Lower leg skin (tissue), 4 donors: ENCODE measurements at regions not wholly inside any gene's neighbourhood (a gene's known extent, or its start where the extent isn't known, plus 50 kb on each side); places are given as distances from the start of the nearest gene placed in this dataset.
"Not testable (repeated sequence)": the region's sequence is repeated elsewhere in the genome, so short reads cannot be mapped to it uniquely, and the experiment has no call there.

Source experiments
- DNase-seq, 2 donors: peaks; one replicate each; pipeline ENCODE4 v3.0.0-alpha.2; 2019; ENCODE audit warnings: low spot score in 2 of 2
- H3K4me3 ChIP-seq: fragments of 200-600 bp; sonication (generic); 2 replicates; pipeline ENCODE4 v1.5.1; 2017; ENCODE audit warnings: mild to moderate bottlenecking, low read depth; ENCODE audit not compliant: poor library complexity, severe bottlenecking
- POLR2A ChIP-seq, 2 donors: fragments of 450-650 bp; IDR thresholded peaks; one replicate each; pipeline ENCODE4 v1.6.1; 2016 to 2017; ENCODE audit warnings: antibody characterized with exemption in 2 of 2, mild to moderate bottlenecking in 1 of 2, moderate library complexity in 1 of 2
- WGBS, 2 donors: methylation state at CpG; one replicate each; pipeline ENCODE4 v1.1.5; 2018; 5-methylcytosine and 5-hydroxymethylcytosine counted together
- intact Hi-C: fragments of 100-400 bp; cut with DNase I; formaldehyde crosslinking; loops from one replicate; pipeline ENCODE4 v1.15.0; 2023; ENCODE audit warnings: low total_unique reads
- TF ChIP-seq, protein P1 (sequence below), 3 donors: fragments of 450-650 bp; IDR thresholded peaks; one replicate each; pipeline ENCODE4 v1.5.1; 2016; ENCODE audit warnings: antibody characterized with exemption in 3 of 3, mild to moderate bottlenecking in 3 of 3, moderate library complexity in 2 of 3

DNA sequence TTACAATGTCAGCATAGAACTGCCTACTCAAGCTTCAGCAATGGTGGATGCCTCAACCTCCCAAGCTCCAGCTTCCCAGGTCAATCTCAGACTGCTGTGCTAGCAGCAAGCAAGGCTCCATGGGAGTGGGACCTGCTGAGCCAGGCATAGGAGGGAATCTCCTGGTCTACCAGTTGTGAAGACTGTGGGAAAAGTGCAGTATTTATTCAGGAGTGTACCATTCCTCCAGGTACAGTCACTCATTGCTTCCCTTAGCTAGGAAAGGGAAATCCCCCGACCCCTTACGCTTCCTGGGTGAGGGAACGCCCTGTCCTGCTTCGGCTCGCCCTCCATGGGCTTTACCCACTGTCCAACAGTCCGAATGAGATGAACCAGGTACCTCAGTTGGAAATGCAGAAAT, 130.3 kb downstream of the ADCYAP1 start:
- 85 to 88% methylated on average over 6 of the region's 6 CpGs for WGBS, 2 donors
- DNase-seq = no peak
- TF ChIP-seq, protein P1, sequence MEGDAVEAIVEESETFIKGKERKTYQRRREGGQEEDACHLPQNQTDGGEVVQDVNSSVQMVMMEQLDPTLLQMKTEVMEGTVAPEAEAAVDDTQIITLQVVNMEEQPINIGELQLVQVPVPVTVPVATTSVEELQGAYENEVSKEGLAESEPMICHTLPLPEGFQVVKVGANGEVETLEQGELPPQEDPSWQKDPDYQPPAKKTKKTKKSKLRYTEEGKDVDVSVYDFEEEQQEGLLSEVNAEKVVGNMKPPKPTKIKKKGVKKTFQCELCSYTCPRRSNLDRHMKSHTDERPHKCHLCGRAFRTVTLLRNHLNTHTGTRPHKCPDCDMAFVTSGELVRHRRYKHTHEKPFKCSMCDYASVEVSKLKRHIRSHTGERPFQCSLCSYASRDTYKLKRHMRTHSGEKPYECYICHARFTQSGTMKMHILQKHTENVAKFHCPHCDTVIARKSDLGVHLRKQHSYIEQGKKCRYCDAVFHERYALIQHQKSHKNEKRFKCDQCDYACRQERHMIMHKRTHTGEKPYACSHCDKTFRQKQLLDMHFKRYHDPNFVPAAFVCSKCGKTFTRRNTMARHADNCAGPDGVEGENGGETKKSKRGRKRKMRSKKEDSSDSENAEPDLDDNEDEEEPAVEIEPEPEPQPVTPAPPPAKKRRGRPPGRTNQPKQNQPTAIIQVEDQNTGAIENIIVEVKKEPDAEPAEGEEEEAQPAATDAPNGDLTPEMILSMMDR (IDR thresholded peaks at IDR 0.05) = no peak
- no peak for TF ChIP-seq POLR2A (IDR thresholded peaks at IDR 0.05)
- H3K4me3 ChIP-seq = no peak overlapping the region
- intact Hi-C loops = no loop called here

DNA sequence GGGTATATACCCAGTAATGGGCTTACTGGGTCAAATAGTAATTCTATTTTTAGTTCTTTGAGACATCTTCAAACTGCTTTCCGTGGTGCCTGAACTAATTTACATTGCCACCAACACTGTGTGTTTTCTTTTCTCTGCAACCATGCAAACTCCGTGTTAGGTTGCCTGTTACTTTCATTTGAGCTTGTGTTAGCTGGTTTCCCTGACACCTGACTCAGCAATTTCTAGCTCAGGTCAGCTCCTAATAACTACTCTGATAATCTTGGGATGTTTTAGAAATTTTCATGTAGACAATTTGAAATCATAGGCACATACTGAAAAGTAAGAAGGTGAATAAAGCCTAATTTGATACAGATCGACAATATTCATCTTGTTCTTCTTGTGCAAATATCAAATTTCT, 132.3 kb downstream of the ADCYAP1 start:
- WGBS, 2 donors = 68 to 75% methylated on average over 3 of the region's 3 CpGs
- DNase-seq = no peak
- intact Hi-C loops = no loop called here
- TF ChIP-seq, protein P1 (IDR thresholded peaks at IDR 0.05) = no peak
- TF ChIP-seq POLR2A (IDR thresholded peaks at IDR 0.05) = no peak
- H3K4me3 ChIP-seq = no peak overlapping the region

DNA sequence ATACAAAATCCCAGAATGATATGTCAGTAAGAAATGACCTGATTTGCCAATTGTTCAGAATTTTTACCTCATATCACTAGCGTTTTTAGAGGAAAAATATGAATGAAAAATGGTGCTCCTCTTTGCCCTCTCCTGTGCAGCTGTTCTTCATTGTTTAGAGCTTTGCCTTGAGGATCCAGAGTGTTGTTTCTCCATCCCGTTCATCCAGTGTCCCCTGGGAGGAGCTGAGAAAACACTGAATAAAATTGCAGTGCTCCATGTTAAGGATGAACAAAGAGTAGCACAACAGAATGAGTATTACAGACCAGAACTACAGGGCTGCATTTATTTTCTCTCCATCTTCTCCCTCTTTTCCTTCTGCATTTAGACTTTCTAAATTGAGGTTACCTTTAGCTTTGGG, 133.1 kb downstream of the ADCYAP1 start:
- H3K4me3 ChIP-seq = no peak overlapping the region
- intact Hi-C loops = no loop called here
- DNase-seq = no peak
- WGBS, 2 donors = 51 to 62% methylated on average over 2 of the region's 2 CpGs
- TF ChIP-seq, protein P1 (IDR thresholded peaks at IDR 0.05) = no peak
- TF ChIP-seq POLR2A (IDR thresholded peaks at IDR 0.05) = no peak

DNA sequence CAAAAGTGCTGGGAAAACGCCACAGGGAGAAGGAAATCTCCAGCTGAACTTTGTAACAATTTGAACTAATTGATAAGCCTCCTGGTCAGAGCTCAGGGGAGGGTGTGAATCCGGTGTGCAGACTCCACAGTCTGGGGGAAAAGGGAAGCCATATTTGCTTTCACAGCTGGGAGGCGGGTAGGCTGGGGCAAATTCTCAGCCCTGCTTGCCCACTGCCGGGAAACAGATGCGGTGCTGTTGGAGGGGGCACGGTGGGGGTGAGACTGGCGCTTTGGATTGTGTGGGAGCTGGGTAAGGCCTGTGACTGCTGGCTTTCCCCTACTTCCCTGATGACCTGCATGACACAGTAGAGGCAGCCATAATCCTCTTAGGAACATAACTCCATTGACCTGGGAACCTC, 134.8 kb downstream of the ADCYAP1 start:
- no peak overlapping the region for H3K4me3 ChIP-seq
- intact Hi-C loops = no loop called here
- no peak for DNase-seq
- TF ChIP-seq POLR2A (IDR thresholded peaks at IDR 0.05) = no peak
- TF ChIP-seq, protein P1 (IDR thresholded peaks at IDR 0.05) = no peak
- whole genome bisulfite sequencing, 2 donors = 95 to 97% methylated on average over 7 of the region's 7 CpGs

DNA sequence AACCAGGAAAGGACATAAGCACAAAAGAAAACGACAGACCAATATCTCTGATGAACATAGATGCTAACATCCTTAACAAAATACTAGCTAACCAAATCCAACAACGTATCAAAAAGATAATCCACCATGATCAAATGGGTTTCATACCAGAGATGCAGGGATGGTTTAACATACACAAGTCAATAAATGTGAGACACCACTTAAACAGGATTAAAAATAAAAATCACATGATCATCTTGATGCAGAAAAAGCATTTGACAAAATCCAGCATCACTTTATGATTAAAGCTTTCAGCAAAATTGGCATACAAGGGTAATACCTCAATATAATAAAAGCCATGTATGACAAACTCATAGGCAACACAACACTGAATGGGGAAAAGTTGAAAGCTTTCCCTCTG, 138.4 kb downstream of the ADCYAP1 start:
- 41 to 47% methylated on average over 2 of the region's 2 CpGs for WGBS, 2 donors
- intact Hi-C loops, H3K4me3 ChIP-seq, DNase-seq: not testable (repeated sequence)

DNA sequence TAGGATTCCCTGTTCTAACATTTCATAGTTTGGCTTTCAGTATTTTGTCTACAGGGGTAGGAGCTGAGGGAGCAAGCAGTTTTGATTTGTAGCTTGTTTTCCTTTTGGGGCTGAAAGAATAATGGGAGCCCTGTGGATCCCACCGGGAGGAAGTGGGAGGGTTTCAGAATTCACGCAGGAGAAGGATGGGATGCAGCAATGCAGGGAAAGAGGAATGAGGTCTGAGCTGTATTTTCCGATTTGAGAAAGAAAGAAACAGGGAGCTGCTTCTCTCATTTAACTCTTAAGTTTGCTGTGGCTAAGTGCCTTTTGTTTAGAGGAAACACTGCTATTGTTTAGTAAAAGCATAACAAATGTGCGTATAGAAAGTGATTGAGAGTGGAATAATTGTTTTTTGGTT, 141.0 kb downstream of the ADCYAP1 start:
- H3K4me3 ChIP-seq = no peak overlapping the region
- no peak for TF ChIP-seq POLR2A (IDR thresholded peaks at IDR 0.05)
- TF ChIP-seq, protein P1 (IDR thresholded peaks at IDR 0.05) = no peak
- DNase-seq = no peak
- WGBS, 2 donors = 31 to 33% methylated on average over 4 of the region's 4 CpGs
- intact Hi-C loops = no loop called here
